MM.1S (cell line): ENCODE measurements at regions not wholly inside any gene's neighbourhood (a gene's known extent, or its start where the extent isn't known, plus 50 kb on each side); places are given as distances from the start of the nearest gene placed in this dataset.

Experiments
- DNase-seq: peaks from one replicate; pipeline ENCODE4 v3.0.0-alpha.2; 2015
- H2AFZ ChIP-seq: fragments of 300-600 bp; sonication (generic); 2 replicates; pipeline ENCODE4 v1.6.0; 2016; ENCODE audit warnings: antibody characterized with exemption, low read length
- H3F3A ChIP-seq: fragments of 300-600 bp; sonication (generic); 2 replicates; pipeline ENCODE4 v1.6.1; 2016; ENCODE audit warnings: mild to moderate bottlenecking, antibody characterized with exemption, low read length, moderate library complexity, mixed read lengths; ENCODE audit not compliant: insufficient read depth
- H3K27ac ChIP-seq: fragments of 300-600 bp; sonication (generic); 2 replicates; pipeline ENCODE4 v1.5.1; 2016; ENCODE audit warnings: mild to moderate bottlenecking, low read length
- H3K27me3 ChIP-seq: fragments of 300-600 bp; sonication (generic); replicated peaks from 2 replicates; pipeline ENCODE4 v1.6.0; 2016; ENCODE audit warnings: low read length; ENCODE audit not compliant: insufficient read depth
- H3K36me3 ChIP-seq: fragments of 300-600 bp; sonication (generic); replicated peaks from 2 replicates; pipeline ENCODE4 v1.6.1; 2016; ENCODE audit warnings: mild to moderate bottlenecking, low read length, mixed read lengths; ENCODE audit not compliant: insufficient read depth
- H3K4me1 ChIP-seq: fragments of 300-600 bp; sonication (generic); 2 replicates; pipeline ENCODE4 v1.6.1; 2016; ENCODE audit warnings: low read length, mixed read lengths
- H3K4me2 ChIP-seq: fragments of 300-600 bp; sonication (generic); 2 replicates; pipeline ENCODE4 v1.6.0; 2016; ENCODE audit warnings: low read depth, low read length
- H3K4me3 ChIP-seq: fragments of 300-600 bp; sonication (generic); 2 replicates; pipeline ENCODE4 v1.5.1; 2016; ENCODE audit warnings: low read length, mixed read lengths
- H3K79me2 ChIP-seq: fragments of 300-600 bp; sonication (generic); 2 replicates; pipeline ENCODE4 v1.6.1; 2016; ENCODE audit warnings: mixed run types, low read length, mixed read lengths
- H3K9ac ChIP-seq: fragments of 300-600 bp; sonication (generic); 2 replicates; pipeline ENCODE4 v1.6.1; 2016; ENCODE audit warnings: low read length, mixed read lengths
- H3K9me2 ChIP-seq: fragments of 300-600 bp; sonication (generic); replicated peaks from 2 replicates; pipeline ENCODE4 v1.6.1; 2016; ENCODE audit warnings: mild to moderate bottlenecking, low read length, mixed read lengths; ENCODE audit not compliant: insufficient read depth
- H3K9me3 ChIP-seq: fragments of 300-600 bp; sonication (generic); replicated peaks from 2 replicates; pipeline ENCODE4 v1.6.1; 2016; ENCODE audit warnings: mild to moderate bottlenecking, low read length, mixed read lengths; ENCODE audit not compliant: insufficient read depth
- H4K20me1 ChIP-seq: fragments of 300-600 bp; sonication (generic); 2 replicates; pipeline ENCODE4 v1.6.1; 2016; ENCODE audit warnings: mild to moderate bottlenecking, low read length, moderate library complexity, mixed read lengths; ENCODE audit not compliant: insufficient read depth
- CTCF ChIP-seq: fragments of 300-600 bp; sonication (generic); IDR thresholded peaks from 2 replicates; pipeline ENCODE4 v1.5.1; 2016; ENCODE audit warnings: antibody characterized with exemption, low read length, mixed read lengths
- EZH2 ChIP-seq: fragments of 300-600 bp; sonication (generic); optimal IDR thresholded peaks from 2 replicates; pipeline ENCODE3; 2017; ENCODE audit warnings: low read depth, mild to moderate bottlenecking, antibody characterized with exemption, low read length, mixed read lengths
- EZH2phosphoT487 ChIP-seq: fragments of 300-600 bp; sonication (generic); IDR thresholded peaks from 2 replicates; pipeline ENCODE4 v1.6.1; 2018; ENCODE audit warnings: antibody characterized with exemption, low read length

DNA sequence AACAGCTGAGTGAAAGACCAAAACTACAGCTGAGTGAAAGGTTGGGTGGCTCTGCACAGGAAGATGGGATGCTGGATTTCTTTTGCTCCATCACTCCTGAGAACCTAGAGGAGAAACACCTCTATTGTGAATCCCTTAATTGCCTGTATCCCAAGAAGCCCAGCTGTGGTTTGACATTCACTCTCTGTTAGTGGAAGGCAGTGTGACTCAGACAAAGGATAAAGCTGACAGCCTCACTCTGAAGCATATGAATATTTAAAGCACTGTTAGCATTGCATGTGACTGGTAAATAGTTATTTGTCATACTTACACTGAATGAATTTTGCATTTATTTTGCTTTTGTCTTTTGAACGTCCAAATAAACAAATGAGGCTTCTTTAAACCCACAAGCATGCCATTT, 367.1 kb upstream of the RIOK2 start:
- no peaks in the 10 kb centered on the region for H3K27me3 ChIP-seq
- no peak for DNase-seq
- H3K27ac ChIP-seq = no peak overlapping the region
- peaks cover 9% of the 10 kb centered on the region; the same call in 1 of the 2 replicates for H3K4me1 ChIP-seq
- no peaks in the 10 kb centered on the region for H3K9me2 ChIP-seq
- H3K9ac ChIP-seq = no peak overlapping the region
- H3K4me3 ChIP-seq = no peak overlapping the region
- no peaks in the 10 kb centered on the region for H3F3A ChIP-seq
- no peak for TF ChIP-seq CTCF
- no peak for TF ChIP-seq EZH2phosphoT487
- TF ChIP-seq EZH2 = no peak
- no peaks in the 10 kb centered on the region for H4K20me1 ChIP-seq
- no peak overlapping the region for H2AFZ ChIP-seq
- no peaks in the 10 kb centered on the region for H3K9me3 ChIP-seq
- H3K79me2 ChIP-seq = no peaks in the 10 kb centered on the region
- no peaks in the 10 kb centered on the region for H3K36me3 ChIP-seq
- no peak overlapping the region for H3K4me2 ChIP-seq

- no peak for DNase-seq
- Histone ChIP-seq H3K27me3 (no peaks in the 10 kb centered on the region), H2AFZ (no peak overlapping the region), H3K9ac (no peak overlapping the region), H4K20me1 (no peaks in the 10 kb centered on the region), H3K79me2 (no peaks in the 10 kb centered on the region), H3K9me3 (no peaks in the 10 kb centered on the region), H3K9me2 (no peaks in the 10 kb centered on the region), H3K4me1 (peaks cover 9% of the 10 kb centered on the region; the same call in 1 of the 2 replicates), H3F3A (no peaks in the 10 kb centered on the region), H3K4me3 (no peak overlapping the region), H3K36me3 (no peaks in the 10 kb centered on the region), H3K27ac (no peak overlapping the region), H3K4me2 (no peak overlapping the region)
- no peak for TF ChIP-seq EZH2phosphoT487
- TF ChIP-seq CTCF = no peak
- TF ChIP-seq EZH2 = no peak
These were observed 367.8 kb upstream of the RIOK2 start for GRCh38 chr5:97550818-97551217.

- H3K27ac ChIP-seq = no peak overlapping the region
- H3K9me3 ChIP-seq = no peaks in the 10 kb centered on the region
- H3F3A ChIP-seq = no peaks in the 10 kb centered on the region
- no peaks in the 10 kb centered on the region for H3K27me3 ChIP-seq
- H2AFZ ChIP-seq = no peak overlapping the region
- no peak overlapping the region for H3K4me2 ChIP-seq
- no peak for DNase-seq
- no peak overlapping the region for H3K9ac ChIP-seq
- H3K9me2 ChIP-seq = no peaks in the 10 kb centered on the region
- H4K20me1 ChIP-seq = no peaks in the 10 kb centered on the region
- H3K4me3 ChIP-seq = no peak overlapping the region
- no peaks in the 10 kb centered on the region for H3K79me2 ChIP-seq
- H3K36me3 ChIP-seq = no peaks in the 10 kb centered on the region
- no peak for TF ChIP-seq EZH2phosphoT487
- no peak for TF ChIP-seq CTCF
- TF ChIP-seq EZH2 = no peak
- H3K4me1 ChIP-seq = no peaks in the 10 kb centered on the region
These were observed 370.8 kb upstream of the RIOK2 start for GRCh38 chr5:97553604-97554452.
